ENCODE measurements at regions not wholly inside any gene's neighbourhood (a gene's known extent, or its start where the extent isn't known, plus 50 kb on each side); places are given as distances from the start of the nearest gene placed in this dataset.
"Not testable (repeated sequence)": the region's sequence is repeated elsewhere in the genome, so short reads cannot be mapped to it uniquely, and the experiment has no call there.

DNA sequence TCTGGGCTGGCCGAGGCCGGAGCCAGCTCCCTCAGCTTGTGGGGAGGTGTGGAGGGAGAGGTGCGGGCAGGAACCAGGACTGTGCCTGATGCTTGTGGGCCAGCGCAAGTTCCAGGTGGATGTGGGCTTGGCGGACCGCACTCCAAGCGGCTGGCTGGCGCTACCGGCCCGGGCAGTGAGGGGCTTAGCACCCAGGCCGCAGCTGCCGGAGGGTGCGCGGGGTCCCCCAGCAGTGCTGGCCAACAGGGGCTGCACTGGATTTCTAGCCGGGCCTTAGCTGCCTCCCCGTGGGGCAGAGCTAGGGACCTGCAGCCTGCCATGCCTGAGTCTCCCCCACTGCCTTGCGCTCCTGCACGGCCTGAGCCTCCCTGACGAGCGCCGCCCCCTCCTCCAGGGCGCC is 242.8 kb downstream of the CCSER2 start:
- DNase-seq = no peak

DNA sequence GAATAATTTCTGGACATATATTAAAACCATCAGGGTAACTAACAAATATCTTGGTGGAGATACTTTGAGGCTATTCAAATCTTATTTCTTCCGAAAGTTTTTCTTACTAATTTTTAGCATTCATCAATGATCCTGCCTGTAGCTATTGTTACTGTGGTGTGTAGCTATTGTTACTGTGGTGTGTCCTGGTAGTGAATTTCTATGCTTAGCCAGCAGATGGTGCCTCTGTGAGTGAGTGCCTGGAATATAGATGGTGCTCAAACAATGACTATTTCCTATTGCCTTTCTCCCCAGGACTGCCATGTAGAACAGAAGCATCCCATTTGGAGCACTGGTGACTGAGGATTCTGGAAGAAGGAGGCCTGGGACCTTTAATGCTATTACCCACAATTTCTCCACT is 245.7 kb downstream of the CCSER2 start:
- DNase-seq = no peak

GRCh38 chr10:84581976-84582375 is 253.6 kb downstream of the CCSER2 start:
- no peak for DNase-seq

GRCh38 chr10:84583501-84583900 is 255.1 kb downstream of the CCSER2 start:
- no peak for DNase-seq

DNA sequence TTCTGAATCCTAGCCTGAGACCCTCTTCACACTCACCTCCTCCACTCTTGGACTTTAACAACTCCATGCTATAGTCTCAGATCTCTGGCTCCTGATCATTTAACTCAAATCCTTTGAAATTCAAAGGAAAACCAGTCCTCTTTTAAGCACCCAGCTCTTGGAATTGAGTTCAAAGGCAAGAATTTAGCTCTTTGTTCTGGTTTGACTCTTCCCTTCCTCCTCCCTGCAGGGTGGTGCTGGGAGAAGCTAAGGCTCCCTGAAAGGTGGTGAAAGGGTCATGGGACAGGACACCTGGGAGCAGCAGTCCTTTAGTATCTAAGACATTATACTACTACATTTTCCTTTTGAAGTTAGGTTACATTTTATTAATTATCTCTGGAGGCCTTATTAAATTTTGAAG is 259.4 kb downstream of the CCSER2 start:
- no peak for DNase-seq

DNA sequence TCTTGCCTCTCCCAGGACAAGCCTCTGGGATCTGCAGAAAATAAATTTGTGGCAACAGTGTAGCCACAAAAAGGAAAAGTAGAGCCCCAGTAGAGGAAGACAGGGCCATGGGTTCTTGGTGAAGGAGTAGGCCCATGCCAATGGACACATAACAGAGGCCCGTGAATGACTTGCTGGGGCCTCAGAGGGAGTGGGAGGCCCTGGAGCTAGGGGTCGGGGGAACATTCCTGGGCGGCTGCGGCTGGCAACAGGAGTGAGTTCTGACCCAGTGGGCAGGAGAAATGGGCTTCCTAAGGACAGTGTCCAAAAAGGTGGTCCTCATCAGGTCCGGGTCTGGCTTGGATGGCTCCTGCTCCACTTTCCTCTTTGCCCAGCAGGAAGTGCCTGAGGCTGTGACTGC is 260.0 kb downstream of the CCSER2 start:
- DNase-seq = no peak

GRCh38 chr10:84588971-84589370 is 260.6 kb downstream of the CCSER2 start:
- DNase-seq = no peak

DNA sequence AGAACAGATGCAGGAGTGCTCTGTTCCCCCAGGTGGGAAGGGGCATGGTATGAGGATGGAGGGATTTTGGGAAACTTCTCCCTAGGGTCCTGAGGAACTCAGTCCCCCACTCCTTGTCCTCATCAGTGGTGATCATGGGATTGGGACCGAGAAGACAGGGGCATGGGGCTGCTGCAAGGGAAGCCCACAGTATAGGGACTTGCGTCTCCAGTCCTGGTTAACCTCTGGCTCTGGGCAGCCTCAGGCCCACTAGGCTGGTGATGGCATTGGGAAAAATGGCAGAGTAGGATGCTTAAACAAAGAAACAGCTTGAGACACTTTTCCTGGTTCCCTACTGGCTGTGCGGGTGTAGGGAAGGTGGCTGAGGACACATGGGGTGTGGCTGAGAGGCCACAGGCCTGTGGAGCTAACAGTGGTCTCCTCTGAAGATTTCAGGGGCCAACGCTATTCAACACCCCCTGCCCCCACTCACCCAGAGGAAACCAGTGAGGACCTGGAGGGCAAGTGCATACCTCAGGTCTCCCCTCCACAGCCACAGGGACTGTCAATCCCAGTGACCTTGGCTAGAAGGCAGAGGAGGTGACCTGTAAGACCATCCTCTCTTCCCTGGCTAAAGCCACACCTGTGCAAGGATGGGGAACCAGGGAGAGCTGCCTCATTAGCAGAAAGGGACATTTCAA is 261.3 kb downstream of the CCSER2 start:
- no peak for DNase-seq

- DNase-seq = peak; percentile 16
Observed at GRCh38 chr10:84590327-84591193, 262.2 kb downstream of the CCSER2 start.

DNA sequence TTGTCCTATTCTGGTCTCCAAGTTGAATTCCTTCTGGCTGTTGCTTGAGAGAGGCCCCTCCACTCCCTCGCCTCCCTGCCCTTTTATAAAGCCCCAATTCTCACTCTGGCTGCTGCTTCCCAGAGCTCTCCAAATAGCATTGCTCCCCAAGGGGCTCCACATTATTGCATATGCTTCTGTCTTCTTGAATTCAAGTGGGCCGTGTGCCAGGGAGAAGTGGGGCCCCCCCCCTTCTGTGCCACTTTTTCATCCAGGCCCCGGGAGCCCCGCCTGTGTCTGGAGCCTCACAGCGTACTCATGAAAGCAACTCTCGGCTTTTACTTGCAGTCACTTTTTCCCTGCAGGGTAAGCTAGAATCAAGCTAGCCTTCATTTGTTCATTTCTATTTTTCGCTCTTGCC is 265.1 kb downstream of the CCSER2 start:
- no peak for DNase-seq

- DNase-seq = no peak
Observed at GRCh38 chr10:84596585-84596984, 268.2 kb downstream of the CCSER2 start.

GRCh38 chr10:84599254-84599653 is 270.9 kb downstream of the CCSER2 start:
- no peak for DNase-seq

DNA sequence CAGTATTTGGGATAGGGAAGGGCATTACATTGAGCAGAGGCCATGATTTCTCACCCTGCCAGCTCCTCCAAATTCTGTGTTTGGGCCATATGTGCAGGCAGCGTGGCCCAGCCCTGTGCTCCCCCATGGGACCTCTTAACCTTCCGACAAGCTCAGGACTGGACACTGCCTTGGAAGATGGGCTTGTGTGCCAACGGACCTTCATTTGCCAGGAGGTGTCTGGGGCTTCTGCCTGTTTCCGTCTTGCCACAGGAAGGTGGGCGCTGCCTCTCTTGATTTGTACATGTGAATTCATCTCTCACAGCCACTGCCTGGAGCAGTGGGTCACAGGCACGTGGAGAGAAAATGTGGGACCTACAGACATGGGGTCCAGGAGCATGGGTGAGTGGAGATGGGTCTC is 272.6 kb downstream of the CCSER2 start:
- no peak for DNase-seq

DNA sequence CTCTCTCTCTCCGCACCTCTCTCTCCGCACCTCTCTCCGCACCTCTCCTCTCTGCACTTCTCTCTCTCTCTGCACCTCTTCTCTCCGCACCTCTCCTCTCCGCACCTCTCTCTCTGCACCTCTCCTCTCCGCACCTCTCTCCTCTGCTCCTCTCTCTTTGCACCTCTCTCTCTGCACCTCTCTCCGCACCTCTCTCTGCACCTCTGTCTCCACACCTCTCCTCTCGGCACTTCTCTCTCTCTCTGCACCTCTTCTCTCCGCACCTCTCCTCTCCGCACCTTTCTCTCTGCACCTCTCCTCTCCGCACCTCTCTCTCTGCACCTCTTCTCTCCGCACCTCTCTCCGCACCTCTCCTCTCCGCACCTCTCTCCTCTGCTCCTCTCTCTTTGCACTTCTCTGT is 274.2 kb downstream of the CCSER2 start:
- not testable (repeated sequence) for DNase-seq

DNA sequence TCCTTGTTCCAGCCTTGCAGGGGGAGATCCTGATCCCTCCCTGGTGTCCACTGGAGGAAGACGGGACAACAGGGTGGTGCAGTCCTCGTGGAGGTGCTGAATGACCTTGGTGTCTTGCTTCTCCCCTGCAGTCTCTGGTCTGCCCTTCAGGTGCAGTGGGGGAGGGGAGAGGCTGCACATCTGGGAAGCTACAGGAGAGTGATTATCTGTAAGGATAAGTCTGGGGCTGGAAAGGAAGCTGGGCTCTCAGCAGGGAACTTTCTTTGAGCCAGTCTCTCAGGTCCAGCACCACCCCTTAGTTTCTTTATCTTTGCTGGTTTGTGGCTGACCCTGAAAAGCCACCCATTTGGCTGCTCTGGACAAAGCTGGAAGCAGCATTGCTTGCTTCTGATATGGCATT is 275.6 kb downstream of the CCSER2 start:
- no peak for DNase-seq

- DNase-seq = no peak
Observed at GRCh38 chr10:84605802-84606201, 277.4 kb downstream of the CCSER2 start.

GRCh38 chr10:84606428-84606827 is 278.0 kb downstream of the CCSER2 start:
- no peak for DNase-seq

- DNase-seq = no peak
Observed at GRCh38 chr10:84607044-84607443, 278.7 kb downstream of the CCSER2 start.

DNA sequence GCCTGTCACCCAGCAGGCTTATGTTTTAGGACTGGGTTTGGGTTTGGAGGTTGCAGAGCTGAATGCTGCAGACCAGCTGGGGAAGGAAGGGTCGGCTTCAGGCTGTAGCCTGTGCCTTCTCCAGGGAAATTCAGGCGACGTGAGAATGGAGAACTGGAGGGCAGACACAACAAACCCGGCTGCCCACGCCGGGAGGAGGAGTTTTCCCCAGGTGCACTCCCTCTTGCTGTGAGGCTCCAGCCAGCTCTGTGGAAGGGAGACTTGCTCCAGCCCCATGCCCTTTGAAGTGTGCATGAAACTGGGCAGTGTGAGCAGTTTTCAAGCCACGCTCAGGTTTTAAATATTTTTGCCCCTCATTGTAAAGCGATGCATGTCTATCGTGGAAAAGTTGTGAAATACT is 279.1 kb downstream of the CCSER2 start:
- no peak for DNase-seq

GRCh38 chr10:84608126-84608525 is 279.7 kb downstream of the CCSER2 start:
- no peak for DNase-seq

DNA sequence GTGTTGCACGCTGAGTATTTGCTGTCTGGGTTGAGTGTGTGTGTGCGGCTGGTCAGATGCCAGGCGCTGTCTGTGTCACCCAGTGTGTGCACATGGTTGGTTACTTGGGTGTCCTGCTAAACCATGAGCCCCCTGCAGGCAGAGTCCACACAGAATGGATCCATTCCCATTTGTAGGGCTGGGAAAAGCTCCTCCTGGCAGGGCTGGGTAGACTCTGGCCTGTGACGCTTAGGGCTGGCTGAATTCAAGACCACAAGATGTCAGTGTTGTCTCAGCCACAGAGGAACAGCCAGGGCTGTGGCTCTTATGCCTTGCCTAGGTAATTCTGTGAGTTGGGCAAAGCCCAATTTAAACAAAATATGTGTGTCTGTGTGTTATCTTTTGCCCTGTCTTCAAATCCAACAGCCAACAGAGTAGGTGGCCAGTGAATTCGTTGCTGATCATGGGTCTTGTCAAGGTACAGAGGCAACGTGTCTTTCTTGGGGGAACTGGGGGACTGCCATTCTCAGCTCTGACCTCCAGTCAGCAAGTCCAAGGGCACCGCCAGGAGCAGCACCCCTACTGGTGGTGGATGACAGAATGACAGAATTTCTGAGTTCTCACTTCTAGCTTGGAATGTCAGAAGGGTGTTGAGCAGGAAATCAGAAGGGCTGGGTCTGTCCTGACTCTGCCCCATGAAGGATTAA is 285.1 kb downstream of the CCSER2 start:
- peak; percentile 24 for DNase-seq

- DNase-seq = no peak
Observed at GRCh38 chr10:84626397-84627087, 298.2 kb downstream of the CCSER2 start.

DNA sequence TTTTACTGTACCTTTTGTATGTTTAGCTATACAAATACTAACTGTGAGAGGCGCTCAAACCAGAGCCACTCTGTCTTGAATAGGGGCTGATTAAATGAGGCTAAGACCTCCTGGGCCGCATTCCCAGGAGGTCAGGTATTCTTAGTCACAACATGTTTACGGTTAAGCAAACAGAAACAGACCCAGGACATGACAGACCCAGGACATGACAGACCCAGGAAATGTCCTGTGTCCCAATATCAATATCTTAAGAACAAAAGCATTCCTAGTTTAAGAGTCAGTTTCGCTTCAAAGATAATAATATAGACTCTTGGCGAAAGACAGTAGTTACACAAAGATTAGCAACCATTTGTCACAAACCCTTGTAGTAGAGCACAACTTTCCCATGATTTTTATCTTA is 304.5 kb downstream of the CCSER2 start:
- DNase-seq = no peak
